LNCaP clone FGC (cell line): ENCODE measurements at regions not wholly inside any gene's neighbourhood (a gene's known extent, or its start where the extent isn't known, plus 50 kb on each side); places are given as distances from the start of the nearest gene placed in this dataset.

Experiments used
- DNase-seq: peaks from one replicate; pipeline ENCODE4 v3.0.0-alpha.2; 2011; ENCODE audit warnings: low read depth
- H3K4me3 ChIP-seq: 2 replicates; pipeline ENCODE4 v1.5.1; 2011; ENCODE audit warnings: mild to moderate bottlenecking, low read depth, low read length, control low read depth
- TF ChIP-seq, protein P1 (sequence below): IDR thresholded peaks from 2 replicates; pipeline ENCODE4 v1.5.1; 2012; ENCODE audit warnings: mild to moderate bottlenecking; ENCODE audit not compliant: control insufficient read depth, insufficient read depth; ENCODE audit errors: extremely low read depth

- H3K4me3 ChIP-seq: no peak overlapping the region
- TF ChIP-seq, protein P1, sequence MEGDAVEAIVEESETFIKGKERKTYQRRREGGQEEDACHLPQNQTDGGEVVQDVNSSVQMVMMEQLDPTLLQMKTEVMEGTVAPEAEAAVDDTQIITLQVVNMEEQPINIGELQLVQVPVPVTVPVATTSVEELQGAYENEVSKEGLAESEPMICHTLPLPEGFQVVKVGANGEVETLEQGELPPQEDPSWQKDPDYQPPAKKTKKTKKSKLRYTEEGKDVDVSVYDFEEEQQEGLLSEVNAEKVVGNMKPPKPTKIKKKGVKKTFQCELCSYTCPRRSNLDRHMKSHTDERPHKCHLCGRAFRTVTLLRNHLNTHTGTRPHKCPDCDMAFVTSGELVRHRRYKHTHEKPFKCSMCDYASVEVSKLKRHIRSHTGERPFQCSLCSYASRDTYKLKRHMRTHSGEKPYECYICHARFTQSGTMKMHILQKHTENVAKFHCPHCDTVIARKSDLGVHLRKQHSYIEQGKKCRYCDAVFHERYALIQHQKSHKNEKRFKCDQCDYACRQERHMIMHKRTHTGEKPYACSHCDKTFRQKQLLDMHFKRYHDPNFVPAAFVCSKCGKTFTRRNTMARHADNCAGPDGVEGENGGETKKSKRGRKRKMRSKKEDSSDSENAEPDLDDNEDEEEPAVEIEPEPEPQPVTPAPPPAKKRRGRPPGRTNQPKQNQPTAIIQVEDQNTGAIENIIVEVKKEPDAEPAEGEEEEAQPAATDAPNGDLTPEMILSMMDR: no peak
- DNase-seq: no peak
These were observed 620.8 kb downstream of the HTR1A start for GRCh38 chr5:63341442-63341841.

- no peak overlapping the region for H3K4me3 ChIP-seq
- TF ChIP-seq, protein P1: no peak
- no peak for DNase-seq
These were observed 638.3 kb downstream of the HTR1A start for GRCh38 chr5:63323926-63324325.

DNA sequence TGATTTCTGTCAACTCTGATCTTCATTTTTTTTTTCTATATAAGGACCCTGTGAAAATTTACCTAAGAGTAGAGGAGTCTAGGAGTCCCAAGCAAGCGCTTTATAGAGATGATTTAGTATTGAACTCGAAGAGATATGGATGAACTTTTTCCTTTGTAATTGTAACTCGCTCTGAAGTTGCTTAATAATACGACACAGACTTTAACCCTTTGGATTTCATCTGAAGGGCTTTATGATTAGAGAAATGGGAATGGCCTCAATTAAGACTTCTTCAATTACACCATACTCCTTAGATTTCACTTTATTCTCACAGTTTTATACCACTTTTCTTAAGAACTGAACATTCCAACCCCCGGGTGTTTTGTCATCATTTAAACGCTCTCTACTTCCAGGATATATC, 647.7 kb downstream of the HTR1A start:
- TF ChIP-seq, protein P1: no peak
- H3K4me3 ChIP-seq: no peak overlapping the region
- no peak for DNase-seq

GRCh38 chr5:63310644-63311043, 651.6 kb downstream of the HTR1A start:
- no peak overlapping the region for H3K4me3 ChIP-seq
- TF ChIP-seq, protein P1: no peak
- no peak for DNase-seq

DNA sequence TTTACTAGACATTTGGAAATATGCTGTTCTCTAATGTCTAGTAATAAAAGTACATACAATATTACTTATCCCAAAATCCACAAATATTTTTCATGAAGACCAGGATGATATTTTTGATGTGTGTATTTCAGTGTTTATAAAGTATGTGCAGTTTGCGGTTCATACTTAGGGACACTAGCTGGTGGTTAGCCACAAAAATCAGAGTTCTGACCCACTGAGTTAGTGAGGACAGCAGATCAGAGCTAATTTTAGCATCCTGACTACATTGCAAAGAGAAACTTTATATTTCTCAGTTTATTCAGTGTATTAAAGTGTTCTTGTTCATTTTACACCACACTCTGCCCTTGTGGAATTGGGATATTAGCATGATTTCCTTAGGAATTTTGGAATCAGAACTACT, 655.3 kb downstream of the HTR1A start:
- DNase-seq: no peak
- no peak overlapping the region for H3K4me3 ChIP-seq
- TF ChIP-seq, protein P1: no peak

DNA sequence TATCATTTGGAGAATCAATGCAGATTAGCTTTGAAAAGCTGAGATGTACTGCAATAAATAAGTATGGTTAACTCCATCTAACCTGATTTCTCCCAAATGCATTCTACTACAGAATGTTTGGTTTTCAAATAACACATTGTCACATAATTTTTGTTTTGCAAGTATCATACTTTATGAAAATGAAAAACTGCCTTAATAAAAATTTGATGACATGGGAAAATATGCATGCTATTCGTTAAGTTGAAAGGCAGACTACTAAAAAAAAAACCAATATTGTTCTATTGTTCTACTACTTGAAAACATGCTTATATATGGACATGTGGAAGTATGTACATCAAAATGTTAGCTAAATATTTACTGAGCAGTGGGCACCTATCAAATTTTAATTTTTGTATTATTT, 668.9 kb downstream of the HTR1A start:
- TF ChIP-seq, protein P1: no peak
- H3K4me3 ChIP-seq: no peak overlapping the region

DNA sequence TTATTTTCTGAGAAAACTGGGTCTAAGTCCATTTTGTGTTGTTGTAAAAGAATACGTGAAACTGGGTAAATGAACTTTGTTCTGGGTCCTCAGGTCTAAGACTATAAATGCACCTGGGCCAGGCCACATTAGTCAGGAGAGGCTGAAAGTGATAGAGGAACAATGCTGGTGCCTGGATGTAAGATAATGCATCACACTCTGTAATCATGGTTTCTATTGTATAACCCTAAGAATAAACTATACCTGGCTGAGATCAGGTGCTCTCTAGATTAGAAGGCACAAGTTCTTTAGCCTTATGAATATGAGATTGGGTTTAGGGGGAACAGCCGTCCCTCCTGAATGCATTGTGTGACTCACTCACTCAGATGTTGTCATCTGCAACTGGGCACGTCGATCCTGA, 675.5 kb downstream of the HTR1A start:
- no peak overlapping the region for H3K4me3 ChIP-seq
- no peak for DNase-seq
- TF ChIP-seq, protein P1: no peak

More for the DNA sequence above, 668.9 kb downstream of the HTR1A start:
- no peak for DNase-seq
